Fibroblast of the conjunctiva (primary cell): ENCODE measurements at regions not wholly inside any gene's neighbourhood (a gene's known extent, or its start where the extent isn't known, plus 50 kb on each side); places are given as distances from the start of the nearest gene placed in this dataset.

Experiments
- DNase-seq: peaks from one replicate; pipeline ENCODE4 v3.0.0-alpha.2; 2010; ENCODE audit warnings: low read depth

DNA sequence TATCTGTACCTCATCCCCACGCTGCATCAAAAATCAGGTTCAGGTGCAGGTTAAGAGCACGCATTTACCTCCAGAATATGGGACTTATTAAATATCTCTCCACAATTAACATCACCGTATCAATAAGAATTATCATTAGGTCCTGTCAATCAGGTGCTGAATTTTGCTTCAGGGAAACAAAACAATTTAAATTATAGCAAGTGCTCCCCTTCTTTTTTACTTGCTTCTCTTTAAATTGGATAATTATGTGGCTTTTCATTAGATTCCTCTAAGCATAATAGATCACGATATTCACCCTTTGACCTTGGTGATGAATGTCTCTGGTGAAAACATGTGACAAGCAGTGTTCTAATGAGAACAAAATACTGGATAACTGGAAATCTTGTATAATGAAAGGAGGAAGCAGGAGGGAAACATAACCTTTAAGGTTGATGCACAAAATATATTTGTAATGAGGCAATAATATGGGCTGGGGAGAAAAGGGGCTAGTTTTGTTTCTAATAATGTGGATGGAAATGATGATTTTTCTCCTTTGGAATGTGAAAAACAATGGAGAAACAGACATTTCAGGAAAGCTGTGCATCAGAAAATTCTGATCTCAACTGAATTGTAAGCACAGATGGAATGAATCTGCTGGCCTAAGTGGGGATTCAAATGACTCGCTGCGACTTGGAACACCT lies 166.9 kb downstream of the SNX10 start:
- DNase-seq, result no peak

DNA sequence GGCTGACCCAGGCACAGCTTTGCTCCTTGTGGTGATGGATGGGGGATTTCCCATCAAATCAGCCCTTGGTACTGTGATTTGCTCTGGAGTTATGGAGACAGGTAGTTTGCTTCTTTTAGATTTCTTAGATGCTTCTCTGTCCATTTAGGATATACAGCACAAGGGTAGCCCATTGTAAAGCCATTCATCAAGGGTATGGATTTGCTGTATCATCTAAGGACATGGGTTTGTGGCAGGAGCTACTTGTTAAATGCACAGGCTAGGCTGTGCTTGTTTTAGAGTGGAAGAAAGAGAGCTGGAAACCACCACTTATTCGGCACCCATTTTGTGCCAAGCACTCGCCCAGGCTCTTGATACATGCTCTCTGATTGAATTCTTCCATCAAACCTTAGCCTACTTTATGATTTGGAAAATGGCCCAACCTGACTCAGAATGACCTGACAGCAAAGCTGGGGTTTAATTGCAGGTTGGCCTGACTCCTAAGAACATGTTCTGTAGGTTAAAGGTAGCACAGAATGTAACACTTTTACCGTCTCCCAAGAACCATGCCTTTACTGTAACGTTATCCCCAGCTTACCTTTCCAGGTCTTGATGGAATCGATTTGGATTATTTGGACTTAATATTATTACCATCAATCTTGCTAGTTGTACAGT lies 168.0 kb downstream of the SNX10 start:
- no peak for DNase-seq

DNA sequence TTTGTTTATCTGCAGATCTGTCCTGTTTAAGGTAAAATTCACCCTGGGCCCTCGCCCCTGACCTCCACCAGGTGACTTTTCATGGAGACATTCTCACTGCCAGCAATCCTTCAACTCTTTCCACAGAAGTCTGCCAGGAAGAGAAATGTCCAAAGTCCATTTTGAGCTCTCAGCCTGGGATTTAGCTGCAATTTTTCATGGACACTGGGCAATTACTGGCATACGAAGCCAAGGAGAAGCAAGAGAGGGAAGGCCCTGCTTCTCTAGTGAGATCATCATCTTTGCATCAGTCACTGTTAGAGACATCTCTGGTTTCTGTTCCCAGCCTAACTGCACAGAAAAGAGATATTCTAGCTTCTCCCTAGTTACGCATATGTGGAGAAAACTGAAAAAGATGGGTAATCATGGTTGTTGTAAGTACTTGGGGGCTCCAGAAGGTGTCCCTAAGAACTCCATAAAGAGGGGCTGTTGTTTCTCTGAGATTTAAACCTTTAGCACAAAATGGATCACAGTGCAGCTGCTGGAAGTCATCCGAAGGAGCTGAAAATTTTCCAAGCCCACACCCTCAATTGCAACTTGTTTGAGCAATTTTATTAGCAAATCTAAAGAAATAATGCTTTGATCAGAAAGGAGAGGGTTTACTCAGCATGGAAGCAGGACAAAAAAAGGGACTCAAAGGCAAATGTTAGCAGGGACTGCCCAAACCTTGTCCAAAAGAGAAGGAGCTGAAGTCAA lies 168.9 kb downstream of the SNX10 start:
- DNase-seq, result no peak

DNA sequence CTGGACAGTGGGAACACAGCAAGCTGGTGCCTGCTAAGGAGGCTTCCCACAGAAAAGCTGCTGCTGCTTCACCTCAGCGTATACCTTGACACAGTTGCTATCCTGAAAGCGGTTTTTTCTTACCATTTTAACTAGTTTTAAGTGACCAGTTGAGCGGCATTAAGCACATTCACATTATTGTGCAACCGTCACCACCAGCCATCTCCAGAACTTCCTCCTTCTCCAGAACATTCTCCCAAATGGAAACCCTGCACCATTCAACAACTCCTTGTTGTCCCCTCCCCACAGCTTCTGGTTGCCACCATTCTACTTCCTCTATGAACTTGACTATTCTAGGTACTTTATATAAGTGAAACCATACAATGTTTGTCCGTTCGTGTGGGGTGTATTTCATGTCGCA lies 169.9 kb downstream of the SNX10 start:
- DNase-seq, result no peak

DNA sequence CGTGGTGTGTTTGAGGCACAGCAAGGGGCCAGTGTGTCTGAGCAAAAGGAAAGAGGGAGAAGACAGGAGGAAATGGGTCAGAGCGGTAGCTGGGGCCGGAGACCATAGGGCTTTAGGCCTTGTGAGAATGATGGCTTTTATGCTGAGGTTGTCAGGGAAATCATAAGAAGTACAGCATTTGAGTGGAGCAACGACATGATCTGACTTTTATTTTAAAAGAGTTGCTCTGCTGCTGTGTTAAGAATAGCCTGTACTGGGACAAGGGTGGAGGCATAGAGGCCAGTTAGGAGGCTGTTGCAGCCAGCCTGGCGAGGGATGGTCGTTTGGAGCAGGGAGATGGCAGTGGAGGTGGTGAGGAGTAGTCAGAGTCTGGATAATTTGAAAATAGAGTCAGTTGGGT lies 174.3 kb downstream of the SNX10 start:
- DNase-seq, result no peak

DNA sequence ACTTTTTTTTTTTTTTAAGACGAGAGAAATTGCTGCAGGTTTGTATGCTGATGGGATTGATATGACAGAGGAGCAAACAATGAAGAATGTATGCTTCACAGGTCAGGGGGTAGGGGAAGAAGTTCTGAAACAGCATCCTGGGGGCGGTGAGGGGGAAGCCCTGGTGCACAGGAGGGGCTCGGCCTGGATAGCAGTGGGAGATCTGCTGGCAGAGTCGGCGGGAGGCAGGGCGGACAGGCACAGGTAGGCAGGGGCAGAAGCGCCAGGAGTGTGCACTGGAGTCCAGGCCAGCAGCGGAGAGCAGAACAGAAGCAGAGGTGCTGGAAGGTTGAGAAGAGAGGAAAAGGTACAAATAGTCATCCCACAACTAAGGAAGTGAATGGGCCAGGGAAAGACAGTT lies 175.4 kb downstream of the SNX10 start:
- no peak for DNase-seq

DNA sequence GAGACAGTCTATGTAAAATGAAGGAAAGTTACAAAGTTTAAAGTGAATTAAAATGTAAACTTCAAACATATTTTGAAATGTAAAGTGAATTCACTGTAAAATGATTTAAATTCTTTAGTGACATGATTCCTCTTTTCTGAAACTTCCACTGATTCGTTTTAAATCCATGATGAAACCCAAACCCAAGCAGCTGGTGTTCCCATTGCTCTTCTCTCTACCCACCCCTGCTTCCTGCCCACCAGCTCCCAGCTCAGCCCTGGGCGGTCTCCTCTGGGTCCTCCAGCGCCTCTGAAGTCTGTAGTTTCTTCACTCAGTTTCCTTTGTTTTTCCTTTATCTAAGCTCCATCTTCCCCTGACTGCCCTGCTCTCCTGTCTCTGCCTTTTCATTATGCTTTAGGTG lies 175.9 kb downstream of the SNX10 start:
- no peak for DNase-seq

DNA sequence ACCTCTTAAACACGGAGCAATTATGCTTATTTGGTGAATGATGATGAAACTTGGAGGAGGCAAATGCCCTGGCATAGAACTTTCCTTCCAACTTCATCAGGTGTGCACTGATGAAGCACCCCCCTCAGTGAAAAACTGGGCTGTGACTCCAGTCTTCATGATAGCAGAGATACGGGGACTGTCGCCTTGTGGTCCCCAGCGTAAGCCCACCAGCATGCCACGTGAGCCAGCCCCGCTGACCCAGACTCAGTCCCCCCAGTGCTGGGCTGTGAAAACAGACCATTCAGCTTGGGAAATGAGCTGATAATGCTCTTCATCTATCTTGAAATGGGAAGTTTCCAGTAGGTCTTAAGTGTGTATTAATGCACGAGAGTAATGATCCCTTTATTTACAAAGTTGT lies 177.0 kb downstream of the SNX10 start:
- DNase-seq, result no peak

DNA sequence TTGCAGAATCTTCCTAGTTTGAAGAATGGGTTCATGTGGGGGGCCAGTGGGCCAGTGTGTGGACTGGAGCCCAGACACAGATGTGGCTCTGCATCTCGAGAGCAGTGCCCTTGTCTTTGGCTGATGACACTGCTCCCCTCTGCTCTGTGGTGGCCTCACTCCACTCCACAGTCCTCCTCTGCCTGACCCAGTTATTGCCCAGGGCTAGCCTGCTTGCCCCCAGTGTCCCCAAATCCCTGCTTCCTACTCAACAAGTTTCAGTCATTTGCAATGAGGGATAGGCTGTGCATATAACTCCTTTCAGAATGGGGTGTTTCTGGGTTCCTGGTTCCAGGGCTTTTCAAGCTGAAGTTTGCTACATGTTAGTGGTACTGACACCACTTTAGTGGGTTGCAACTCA lies 177.5 kb downstream of the SNX10 start:
- no peak for DNase-seq

DNA sequence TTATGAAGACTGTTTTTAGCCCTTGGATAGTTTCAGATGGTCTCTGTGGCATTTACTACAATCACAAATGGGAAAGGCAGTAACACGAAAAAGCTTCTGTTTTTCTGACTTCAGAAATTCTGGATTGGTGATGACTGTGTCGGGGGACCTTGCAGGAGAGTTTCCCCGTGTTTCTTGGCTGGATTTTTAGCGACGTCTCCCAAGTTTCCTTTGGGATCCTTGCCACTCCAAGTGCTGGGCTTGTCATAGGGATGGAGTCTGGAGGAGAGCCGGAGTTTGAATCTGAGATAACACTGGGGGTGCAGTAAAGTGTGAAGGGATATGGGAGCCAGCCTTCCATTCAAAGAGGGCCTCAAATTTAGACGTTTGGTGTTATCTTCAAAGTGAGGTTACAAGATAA lies 179.0 kb downstream of the SNX10 start:
- no peak for DNase-seq

DNA sequence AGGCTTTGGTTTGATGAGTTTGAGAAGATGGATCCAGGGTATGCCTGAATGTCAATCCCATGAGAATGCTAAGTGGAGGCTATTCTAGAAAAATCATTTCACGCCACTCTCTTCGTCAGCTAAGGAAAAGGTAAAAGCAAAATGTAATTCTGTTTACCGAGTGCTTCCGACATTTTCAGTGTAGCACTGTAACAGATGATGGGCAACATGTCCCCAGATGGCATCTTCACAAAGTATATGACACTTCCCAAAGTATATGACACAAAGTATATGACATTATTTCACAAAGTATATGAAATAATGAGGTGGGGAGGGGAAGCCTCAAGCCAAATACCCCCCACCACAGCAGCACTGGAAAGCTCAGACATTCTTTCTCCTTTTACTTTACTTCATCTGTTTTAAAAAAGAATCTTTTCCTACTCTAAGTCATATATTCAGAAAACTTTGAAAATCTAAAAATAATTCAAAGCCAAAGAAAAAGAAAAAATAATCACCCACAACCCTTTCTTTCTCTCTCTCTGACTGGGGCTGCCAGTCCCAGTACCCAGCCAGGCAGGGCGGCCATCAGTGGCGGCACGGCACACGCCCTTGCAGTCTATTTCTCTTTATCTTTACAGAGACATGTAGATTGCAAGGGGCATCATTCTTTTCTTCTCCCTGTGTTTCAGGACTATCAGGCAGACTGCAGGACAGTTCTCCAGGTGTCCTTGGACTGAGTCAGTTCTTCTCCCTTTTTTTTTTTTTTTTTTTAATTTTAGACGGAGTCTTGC lies 179.8 kb downstream of the SNX10 start:
- DNase-seq, result no peak

DNA sequence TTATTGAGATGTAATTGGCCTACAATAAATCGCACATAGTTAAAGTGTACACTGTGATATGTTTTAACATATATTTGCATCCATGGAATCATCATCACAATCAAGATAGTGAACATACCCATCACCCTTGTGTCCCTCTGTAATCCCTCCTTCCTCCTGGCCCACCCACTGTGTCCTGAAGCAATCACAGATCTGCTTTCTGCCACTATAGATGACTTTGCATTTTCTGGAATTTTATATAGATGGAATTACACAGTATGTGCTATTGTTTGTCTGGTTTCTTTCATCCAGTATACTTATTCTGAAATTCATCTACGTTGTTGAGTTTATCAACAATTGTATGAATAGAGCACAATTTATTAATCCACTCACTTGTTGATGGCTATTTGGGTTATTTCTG lies 181.3 kb downstream of the SNX10 start:
- DNase-seq, result no peak

DNA sequence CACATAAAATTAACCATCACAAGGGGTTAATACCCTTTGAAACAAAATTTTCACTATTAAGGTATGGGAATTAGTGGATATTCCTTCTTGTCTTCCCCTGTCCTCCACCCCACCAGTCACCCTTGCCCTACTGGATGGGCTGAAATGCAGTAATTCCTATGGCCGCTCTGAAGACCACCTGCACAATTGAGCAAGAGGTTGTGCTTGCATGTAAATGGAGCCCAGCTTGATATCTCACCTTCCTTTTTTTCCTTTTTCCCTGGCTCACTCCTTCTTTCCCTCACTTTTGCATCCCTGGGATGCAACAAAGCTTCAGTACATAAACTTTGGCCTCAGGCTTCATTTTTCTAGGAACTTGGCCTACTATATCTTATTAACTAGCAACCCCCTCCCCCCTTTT lies 184.6 kb downstream of the SNX10 start:
- DNase-seq, result no peak

DNA sequence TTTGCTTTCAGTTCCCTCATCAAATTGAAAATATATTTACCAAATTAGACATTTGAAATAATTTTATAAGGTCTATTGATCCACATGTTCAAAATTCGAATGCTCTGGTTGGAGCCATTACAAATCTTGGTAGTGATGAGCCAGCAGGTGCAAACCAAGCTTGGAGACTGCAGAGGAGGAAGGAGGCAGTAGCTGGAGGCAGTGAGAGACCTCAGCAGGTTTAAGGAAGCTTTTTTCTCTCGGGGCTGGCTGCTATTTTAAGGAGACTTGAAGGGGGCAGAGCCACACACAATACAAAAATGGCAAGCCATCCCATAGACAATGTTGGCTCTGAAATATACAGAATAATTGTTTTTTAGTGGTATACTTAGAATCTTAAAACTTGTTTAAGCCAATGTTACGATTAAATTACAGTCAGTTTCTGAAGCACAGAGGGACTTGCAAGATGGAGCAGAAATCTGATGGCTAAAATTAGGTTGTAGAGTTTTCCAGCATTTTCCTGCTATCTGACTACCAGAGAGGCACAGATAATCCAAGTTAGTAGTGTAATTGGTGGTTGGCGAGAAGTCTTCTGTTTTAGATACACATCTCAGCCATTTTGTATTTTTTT lies 185.8 kb downstream of the SNX10 start:
- no peak for DNase-seq

DNA sequence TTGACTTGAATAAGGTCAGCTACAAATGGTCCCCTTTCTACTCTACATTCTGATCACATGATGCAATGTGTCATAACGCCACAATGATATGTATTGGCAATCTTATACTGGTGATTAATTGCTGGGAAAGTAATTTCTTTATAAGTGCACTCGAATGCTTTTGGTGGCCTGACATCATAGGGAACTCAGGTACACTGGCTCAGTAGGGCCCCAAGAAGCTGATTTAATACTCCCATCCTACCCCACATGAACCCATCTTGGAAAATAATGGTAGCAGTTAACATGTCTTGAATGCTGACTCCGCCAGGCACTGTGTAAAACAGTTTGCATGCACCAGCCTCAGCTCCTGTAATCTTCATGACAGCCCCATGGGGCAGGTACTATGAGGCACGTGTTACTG lies 186.9 kb downstream of the SNX10 start:
- no peak for DNase-seq

DNA sequence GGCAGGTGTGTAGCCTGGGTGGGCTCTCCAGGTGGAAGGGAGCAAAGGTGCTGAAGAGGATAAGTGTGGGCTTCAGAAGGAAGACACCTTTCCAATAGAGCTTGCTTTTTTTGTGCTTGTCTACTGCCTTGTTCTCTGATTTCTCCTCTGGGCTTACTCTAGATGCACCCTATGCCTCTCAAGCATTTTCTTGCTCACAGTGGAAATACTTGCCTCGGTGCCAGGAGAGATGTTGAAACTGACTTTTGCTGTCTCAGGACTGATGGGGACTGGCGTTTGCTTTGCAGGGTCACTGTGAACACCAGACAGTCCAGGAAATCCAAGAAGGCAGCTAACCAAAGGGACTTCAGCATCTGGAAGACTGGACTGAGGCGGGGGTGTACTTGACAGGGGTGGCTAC lies 187.9 kb downstream of the SNX10 start:
- DNase-seq, result no peak

DNA sequence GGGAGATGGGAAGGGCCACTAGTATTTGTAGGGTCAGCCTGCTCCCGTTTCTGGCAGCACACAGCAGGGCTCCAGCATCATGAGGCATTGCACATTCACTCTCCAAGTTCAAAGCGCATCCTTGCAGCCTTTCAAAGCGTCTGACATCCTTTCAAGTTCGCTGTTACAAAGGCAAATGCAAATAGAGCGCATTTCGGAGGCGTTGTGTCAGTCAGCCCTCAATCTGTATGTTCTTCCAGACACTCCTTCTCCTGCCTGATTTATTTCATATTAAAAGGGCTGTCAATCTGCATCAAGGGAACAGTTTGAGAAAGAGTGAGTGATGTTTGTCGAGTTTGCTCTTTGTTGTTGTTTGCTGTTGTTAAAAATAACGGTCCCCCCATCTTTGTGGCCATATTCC lies 188.5 kb downstream of the SNX10 start:
- no peak for DNase-seq

DNA sequence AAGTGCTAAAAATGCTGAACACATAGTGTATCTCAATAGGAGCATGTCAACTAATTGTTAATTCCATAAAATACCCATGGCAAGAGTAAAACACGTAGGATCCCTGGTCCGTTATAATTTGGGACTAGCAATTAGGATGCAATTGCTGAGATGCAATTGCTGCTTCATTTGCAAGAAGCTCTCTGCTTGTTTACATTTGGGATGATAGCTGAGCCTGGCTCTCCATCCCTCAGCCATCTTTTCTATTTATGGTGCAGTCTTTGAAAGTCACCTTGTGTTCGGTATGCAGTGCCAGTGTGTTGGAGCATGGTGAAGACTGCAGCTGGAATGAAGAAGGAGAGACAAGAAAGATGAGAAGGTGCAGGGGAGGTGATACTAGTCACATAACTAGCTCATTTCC lies 191.3 kb downstream of the SNX10 start:
- no peak for DNase-seq

DNA sequence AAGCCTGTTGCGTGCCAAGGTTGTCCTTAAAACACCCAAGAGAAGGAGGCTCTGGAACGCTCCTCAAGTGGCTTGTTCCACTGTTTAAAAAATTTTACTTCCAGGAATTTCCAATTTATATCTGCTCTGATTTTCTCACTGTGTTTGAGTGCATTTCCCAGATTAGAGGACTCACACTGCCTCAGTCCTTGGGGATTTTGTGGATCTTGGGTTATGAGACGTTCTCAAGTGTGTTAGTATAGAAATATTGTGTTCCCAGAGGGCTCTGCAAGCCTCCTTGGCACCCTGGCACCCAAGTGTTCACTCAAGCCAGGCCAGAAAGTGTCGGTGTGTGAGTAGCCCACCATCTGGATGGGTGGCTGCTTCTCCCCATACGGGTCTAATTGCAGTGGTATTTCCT lies 192.2 kb downstream of the SNX10 start:
- no peak for DNase-seq

DNA sequence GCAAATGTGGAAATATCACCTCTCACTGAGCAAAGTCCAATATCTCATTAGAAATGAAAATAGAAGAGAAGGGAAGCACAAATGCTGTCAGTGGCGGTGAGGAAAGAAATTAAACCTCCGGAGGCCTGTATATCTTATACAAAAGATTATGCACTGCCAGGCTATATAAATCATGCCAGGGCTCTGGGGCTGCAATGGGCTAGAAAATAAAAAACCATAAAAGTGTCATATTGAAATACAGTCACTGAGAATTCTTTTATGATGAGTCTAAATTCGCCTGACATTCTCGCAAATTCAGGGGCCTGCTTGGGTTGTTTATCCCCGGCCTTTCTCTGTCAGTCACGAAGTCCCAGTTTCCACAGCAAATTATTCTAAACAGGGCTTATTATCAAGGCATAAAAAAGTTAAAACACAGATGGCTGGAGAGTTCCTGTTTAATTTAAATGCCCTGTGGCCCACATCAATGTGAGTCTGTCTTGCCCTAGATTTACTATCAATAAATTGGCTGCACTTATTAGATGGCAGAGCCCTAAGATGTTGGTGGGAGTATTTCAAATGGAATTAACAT lies 193.8 kb downstream of the SNX10 start:
- no peak for DNase-seq

DNA sequence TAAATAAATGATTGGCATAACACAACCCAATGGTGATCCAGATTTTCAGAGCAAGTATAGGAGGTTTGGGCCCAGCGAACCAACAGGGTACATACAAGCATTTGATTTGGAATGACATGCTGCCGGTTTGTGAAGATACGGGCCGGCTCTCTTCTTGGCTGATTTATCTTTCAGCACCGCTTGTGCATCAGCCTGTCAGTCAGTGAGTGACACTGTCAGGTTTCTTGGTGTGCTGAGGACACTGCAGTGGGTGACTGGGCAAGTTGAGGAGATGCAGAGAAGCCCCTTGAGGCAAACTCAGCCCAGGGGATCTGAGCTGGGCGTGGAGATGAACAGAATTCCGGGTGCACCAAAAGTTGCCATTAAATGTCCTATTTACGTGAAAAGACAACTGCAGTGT lies 194.5 kb downstream of the SNX10 start:
- no peak for DNase-seq
